Prostate gland (tissue), 2 donors: ENCODE measurements at regions not wholly inside any gene's neighbourhood (a gene's known extent, or its start where the extent isn't known, plus 50 kb on each side); places are given as distances from the start of the nearest gene placed in this dataset.

Experiments used
- DNase-seq: peaks from one replicate; pipeline ENCODE4 v3.0.0-alpha.2; 2019; ENCODE audit warnings: low spot score
- H3K27ac ChIP-seq, 2 donors: fragments of 200-600 bp; sonication (generic); 2 replicates each; pipeline ENCODE4 v1.5.1; 2017 to 2019
- H3K27me3 ChIP-seq: fragments of 200-600 bp; sonication (generic); replicated peaks from 2 replicates; pipeline ENCODE4 v1.5.1; 2019; ENCODE audit not compliant: insufficient read depth
- H3K36me3 ChIP-seq, 2 donors: fragments of 200-600 bp; sonication (generic); 1 replicate in 1 of 2; 2 replicates in 1 of 2; pipeline versions ENCODE4 v1.5.1 to v1.8.1; 2017 to 2019
- H3K4me1 ChIP-seq: fragments of 200-600 bp; sonication (generic); replicated peaks from 2 replicates; pipeline ENCODE4 v1.5.1; 2019
- H3K4me3 ChIP-seq, 2 donors: fragments of 200-600 bp; sonication (generic); 2 replicates each; pipeline ENCODE4 v1.5.1; 2017 to 2019
- H3K9me3 ChIP-seq: fragments of 200-600 bp; sonication (generic); 2 replicates; pipeline ENCODE4 v1.5.1; 2017
- CTCF ChIP-seq, 4 experiments: fragments of 200-600 bp in 2 of 4; fragments of 450-650 bp in 2 of 4; sonication (generic) in 2 of 4; IDR thresholded peaks; 1 replicate in 3 of 4; 2 replicates in 1 of 4; pipeline ENCODE4 v1.5.1; 2016 to 2019; ENCODE audit warnings: antibody characterized with exemption in 4 of 4, mild to moderate bottlenecking in 2 of 4, moderate library complexity in 2 of 4
- POLR2A ChIP-seq: fragments of 450-650 bp; IDR thresholded peaks from one replicate; pipeline ENCODE4 v1.6.1; 2016; ENCODE audit warnings: antibody characterized with exemption, mild to moderate bottlenecking
- POLR2AphosphoS5 ChIP-seq: sonication (generic); formaldehyde crosslinking; IDR thresholded peaks from one replicate; pipeline ENCODE4 v1.6.1; 2017; ENCODE audit warnings: antibody characterized with exemption
- WGBS: methylation state at CpG from one replicate; pipeline ENCODE4 v1.1.5; 2018; 5-methylcytosine and 5-hydroxymethylcytosine counted together
- intact Hi-C: fragments of 100-400 bp; cut with DNase I; formaldehyde crosslinking; loops from one replicate; pipeline ENCODE4 v1.14.2; 2022

GRCh38 chr14:42950363-42950762 is 1343.7 kb downstream of the LRFN5 start:
- no peak for DNase-seq
- Histone ChIP-seq H3K36me3 (no peaks in the 10 kb centered on the region), H3K27ac (no peak overlapping the region), H3K9me3 (no peaks in the 10 kb centered on the region), H3K4me1 (no peaks in the 10 kb centered on the region), H3K4me3 (no peak overlapping the region), H3K27me3 (no peaks in the 10 kb centered on the region)
- intact Hi-C loops = no loop called here
- 81% methylated on average over 6 of the region's 6 CpGs for WGBS
- no peak for TF ChIP-seq POLR2A
- no peak for TF ChIP-seq POLR2AphosphoS5
- TF ChIP-seq CTCF (IDR thresholded peaks at IDR 0.05) = no peak

GRCh38 chr14:42947991-42948390 is 1341.3 kb downstream of the LRFN5 start:
- Histone ChIP-seq H3K9me3 (no peaks in the 10 kb centered on the region), H3K4me3 (no peak overlapping the region), H3K27me3 (no peaks in the 10 kb centered on the region), H3K4me1 (no peaks in the 10 kb centered on the region), H3K27ac (no peak overlapping the region), H3K36me3 (no peaks in the 10 kb centered on the region)
- DNase-seq = no peak
- no peak for TF ChIP-seq POLR2AphosphoS5
- no peak for TF ChIP-seq POLR2A
- TF ChIP-seq CTCF (IDR thresholded peaks at IDR 0.05) = no peak
- intact Hi-C loops = no loop called here

GRCh38 chr14:42944284-42944683 is 1337.6 kb downstream of the LRFN5 start:
- no peaks in the 10 kb centered on the region for H3K9me3 ChIP-seq
- no peak for TF ChIP-seq POLR2A
- TF ChIP-seq POLR2AphosphoS5 = no peak
- TF ChIP-seq CTCF (IDR thresholded peaks at IDR 0.05) = no peak
- H3K27me3 ChIP-seq = no peaks in the 10 kb centered on the region
- no peak for DNase-seq
- H3K36me3 ChIP-seq = no peaks in the 10 kb centered on the region
- 49% methylated on average over 2 of the region's 2 CpGs for WGBS
- H3K4me3 ChIP-seq = no peak overlapping the region
- intact Hi-C loops = no loop called here
- no peaks in the 10 kb centered on the region for H3K4me1 ChIP-seq
- no peak overlapping the region for H3K27ac ChIP-seq

- intact Hi-C loops = no loop called here
- H3K36me3 ChIP-seq = no peaks in the 10 kb centered on the region
- no peak for TF ChIP-seq POLR2AphosphoS5
- TF ChIP-seq CTCF (IDR thresholded peaks at IDR 0.05) = no peak
- TF ChIP-seq POLR2A = no peak
- H3K27ac ChIP-seq = no peak overlapping the region
- no peaks in the 10 kb centered on the region for H3K4me1 ChIP-seq
- H3K4me3 ChIP-seq = no peak overlapping the region
- 88% methylated on average over 2 of the region's 2 CpGs for whole genome bisulfite sequencing
- H3K27me3 ChIP-seq = no peaks in the 10 kb centered on the region
- no peak for DNase-seq
- H3K9me3 ChIP-seq = no peaks in the 10 kb centered on the region
Measured at GRCh38 chr14:42931308-42931707, 1324.6 kb downstream of the LRFN5 start.

GRCh38 chr14:42929806-42930480 is 1323.3 kb downstream of the LRFN5 start:
- intact Hi-C loops = no loop called here
- no peaks in the 10 kb centered on the region for H3K36me3 ChIP-seq

More at GRCh38 chr14:42929806-42930480, 1323.3 kb downstream of the LRFN5 start:
- Histone ChIP-seq H3K27me3 (no peaks in the 10 kb centered on the region), H3K27ac (no peak overlapping the region), H3K4me1 (no peaks in the 10 kb centered on the region), H3K9me3 (no peaks in the 10 kb centered on the region), H3K4me3 (no peak overlapping the region)
- 28% methylated on average over 5 of the region's 5 CpGs for WGBS
- TF ChIP-seq POLR2AphosphoS5 (no peak), CTCF (IDR thresholded peaks at IDR 0.05) (no peak), POLR2A (no peak)
- DNase-seq = no peak
